GM20000 (cell line): ENCODE measurements at regions not wholly inside any gene's neighbourhood (a gene's known extent, or its start where the extent isn't known, plus 50 kb on each side); places are given as distances from the start of the nearest gene placed in this dataset.

Experiments used
- DNase-seq: peaks from one replicate; pipeline ENCODE4 v3.0.0; 2012; ENCODE audit warnings: low spot score
- TF ChIP-seq, protein P1 (sequence below): IDR thresholded peaks from 2 replicates; pipeline ENCODE4 v1.5.1; 2012; ENCODE audit warnings: mild to moderate bottlenecking, control low read depth; ENCODE audit errors: extremely low read depth, missing control alignments

DNA sequence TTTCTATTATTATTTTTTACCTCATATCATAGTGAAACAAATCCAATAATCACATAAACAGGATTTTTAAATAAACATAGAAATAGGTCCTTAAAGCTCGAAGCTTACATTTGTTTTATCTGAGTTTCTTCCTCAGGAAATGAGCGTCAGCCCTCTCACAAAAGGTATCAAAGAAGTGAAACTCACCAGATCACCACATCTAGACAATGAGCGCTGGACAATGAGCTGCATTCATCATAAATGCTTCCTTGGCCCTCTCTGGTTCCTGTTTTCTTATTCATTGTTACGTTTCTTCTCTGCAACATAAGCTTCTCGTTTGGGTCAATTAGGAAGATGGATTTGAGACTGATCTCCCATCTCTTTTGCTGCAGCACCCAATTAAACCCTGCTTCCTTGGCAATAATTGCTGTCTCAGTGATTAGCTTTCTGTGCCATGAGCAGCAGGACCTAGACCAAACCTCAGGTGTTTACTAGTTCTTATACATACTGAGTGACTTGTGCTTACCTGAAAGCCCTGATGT, 649.9 kb upstream of the LUZP2 start:
- TF ChIP-seq, protein P1, sequence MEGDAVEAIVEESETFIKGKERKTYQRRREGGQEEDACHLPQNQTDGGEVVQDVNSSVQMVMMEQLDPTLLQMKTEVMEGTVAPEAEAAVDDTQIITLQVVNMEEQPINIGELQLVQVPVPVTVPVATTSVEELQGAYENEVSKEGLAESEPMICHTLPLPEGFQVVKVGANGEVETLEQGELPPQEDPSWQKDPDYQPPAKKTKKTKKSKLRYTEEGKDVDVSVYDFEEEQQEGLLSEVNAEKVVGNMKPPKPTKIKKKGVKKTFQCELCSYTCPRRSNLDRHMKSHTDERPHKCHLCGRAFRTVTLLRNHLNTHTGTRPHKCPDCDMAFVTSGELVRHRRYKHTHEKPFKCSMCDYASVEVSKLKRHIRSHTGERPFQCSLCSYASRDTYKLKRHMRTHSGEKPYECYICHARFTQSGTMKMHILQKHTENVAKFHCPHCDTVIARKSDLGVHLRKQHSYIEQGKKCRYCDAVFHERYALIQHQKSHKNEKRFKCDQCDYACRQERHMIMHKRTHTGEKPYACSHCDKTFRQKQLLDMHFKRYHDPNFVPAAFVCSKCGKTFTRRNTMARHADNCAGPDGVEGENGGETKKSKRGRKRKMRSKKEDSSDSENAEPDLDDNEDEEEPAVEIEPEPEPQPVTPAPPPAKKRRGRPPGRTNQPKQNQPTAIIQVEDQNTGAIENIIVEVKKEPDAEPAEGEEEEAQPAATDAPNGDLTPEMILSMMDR: no peak
- DNase-seq: no peak

DNA sequence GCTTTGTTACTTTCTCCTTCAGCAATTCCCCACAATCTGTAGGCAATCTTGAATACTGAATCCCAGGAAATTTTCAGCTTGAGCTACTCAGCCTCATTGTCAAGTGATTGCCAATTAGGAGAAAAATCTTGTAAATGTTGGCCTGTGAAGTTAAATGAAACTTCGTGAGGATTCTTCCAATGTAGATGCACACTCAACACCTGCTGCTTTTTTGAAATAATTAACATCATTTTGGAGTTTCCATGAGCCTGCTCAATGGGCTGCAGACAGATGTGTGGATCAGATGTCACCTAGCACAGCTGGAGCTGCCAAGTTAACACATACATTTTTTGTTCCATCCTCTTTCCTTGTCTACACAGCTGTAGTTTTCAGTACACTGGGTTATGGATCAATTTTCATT, 645.6 kb upstream of the LUZP2 start:
- TF ChIP-seq, protein P1: no peak

DNA sequence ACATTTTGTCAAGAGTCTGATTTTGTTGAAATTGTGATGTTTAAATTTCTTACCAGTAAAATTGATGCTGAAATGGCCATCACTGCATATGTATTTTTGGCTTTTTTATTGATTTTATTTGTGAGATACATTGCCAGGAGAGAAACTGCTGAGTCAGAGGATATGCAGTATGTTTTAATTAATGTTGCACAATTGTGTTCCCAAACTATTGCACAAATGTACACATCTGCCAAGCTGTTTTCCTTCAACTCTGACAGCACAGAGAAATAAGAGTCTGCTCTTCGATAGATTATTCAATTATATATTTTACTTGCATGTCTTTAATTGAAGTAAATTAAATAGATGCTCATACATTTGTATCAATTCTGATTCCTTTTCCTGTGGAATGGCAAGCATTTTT, 640.2 kb upstream of the LUZP2 start:
- TF ChIP-seq, protein P1: no peak
- DNase-seq: no peak

More for the DNA sequence above, 645.6 kb upstream of the LUZP2 start:
- no peak for DNase-seq

DNA sequence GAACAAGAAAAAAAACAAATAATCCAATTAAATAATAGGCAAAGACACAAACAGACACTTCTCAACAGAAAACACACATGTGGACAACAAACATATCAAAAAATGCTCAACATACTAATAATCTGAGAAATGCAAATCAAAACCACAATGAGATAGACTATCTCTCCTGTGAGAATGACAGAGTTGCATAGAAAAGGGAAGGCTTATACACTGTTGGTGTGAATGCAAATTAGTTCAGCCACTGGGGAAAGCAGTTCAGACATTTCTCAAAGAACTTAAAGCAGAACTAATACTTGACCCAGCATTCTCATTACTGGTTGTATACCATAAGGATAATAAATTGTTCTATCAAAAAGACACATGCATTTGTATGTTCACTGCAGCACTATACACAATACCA, 637.8 kb upstream of the LUZP2 start:
- no peak for DNase-seq
- TF ChIP-seq, protein P1: no peak

DNA sequence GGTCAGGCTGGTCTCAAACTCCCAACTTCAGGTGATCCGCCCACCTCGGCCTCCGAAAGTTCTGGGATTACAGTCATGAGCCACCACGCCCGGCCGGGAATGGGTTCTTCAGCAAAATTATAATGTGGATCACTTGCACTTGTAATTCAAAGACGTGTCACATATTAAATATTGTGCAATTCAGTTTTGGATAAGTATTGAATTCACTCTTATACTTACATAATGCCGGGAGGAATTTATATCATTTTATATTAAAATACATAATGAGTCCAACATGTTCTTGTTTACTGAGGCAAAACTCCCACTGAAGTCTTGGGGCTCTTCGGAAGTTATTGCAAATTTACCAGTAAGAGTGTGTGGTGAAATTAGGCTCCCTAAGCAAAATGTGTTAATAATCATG, 635.2 kb upstream of the LUZP2 start:
- TF ChIP-seq, protein P1: no peak
- DNase-seq: no peak

DNA sequence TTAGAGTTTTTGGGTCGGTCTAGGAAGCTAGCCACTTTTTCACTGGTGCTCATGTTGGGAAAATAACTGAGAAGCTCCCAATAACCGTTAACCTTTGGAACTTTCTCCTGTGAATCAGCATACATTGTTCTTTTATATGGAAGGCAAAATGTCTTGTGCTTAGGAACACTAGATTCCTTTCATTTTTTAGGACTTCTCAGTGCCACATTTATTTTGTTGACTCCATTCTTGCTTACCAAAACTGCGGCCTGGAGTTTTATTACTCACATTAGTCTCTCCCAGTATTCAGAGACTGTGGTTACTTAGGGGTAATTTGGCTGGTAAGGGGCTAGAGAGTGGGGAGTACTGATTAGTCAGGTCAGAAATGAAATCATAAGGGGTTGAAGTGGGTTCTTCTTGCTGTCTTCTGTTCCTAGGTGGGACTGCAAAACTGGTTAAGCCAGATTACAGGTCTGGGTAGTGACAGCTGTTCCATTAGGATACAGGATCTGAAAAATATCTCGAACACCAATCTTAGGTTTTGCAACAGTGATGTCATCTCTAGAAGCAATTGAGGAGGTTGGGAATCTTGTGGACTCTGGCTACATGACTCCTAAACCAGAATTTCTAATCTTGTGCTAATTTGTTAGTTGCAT, 631.4 kb upstream of the LUZP2 start:
- TF ChIP-seq, protein P1: no peak
- DNase-seq: no peak

DNA sequence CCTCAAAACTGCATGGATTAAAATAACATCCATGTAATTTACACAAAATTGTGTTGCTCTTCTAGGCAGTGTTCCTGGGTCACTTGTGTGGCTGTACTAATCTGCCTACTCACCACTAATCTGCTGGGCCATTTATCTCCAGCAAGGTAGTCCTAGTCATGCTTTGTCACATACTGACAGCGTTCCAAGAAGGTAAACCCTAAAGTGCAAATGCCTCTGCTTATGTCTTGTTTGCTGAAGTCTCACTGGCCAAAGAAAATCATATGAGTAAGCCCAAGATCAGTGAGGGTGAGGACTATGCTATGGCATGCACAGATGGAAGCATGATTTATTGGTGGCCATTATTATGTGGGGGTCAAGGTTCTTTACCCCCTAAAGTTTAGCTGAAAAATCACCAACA, 630.2 kb upstream of the LUZP2 start:
- TF ChIP-seq, protein P1: no peak
- no peak for DNase-seq
